SIG-M5 treated with dmso at 0.1 percent for 504 hours (cell line): ENCODE measurements at regions not wholly inside any gene's neighbourhood (a gene's known extent, or its start where the extent isn't known, plus 50 kb on each side); places are given as distances from the start of the nearest gene placed in this dataset.

ENCODE experiments used
- DNase-seq: peaks from one replicate; lab custom pipeline; 2025; ENCODE audit not compliant: unreplicated experiment; lab: John Stamatoyannopoulos, UW

- DNase-seq = no peak
Measured at GRCh38 chr10:35768731-35769130, 126.6 kb upstream of the FZD8 start.

- no peak for DNase-seq
Measured at GRCh38 chr10:35768011-35768410, 125.9 kb upstream of the FZD8 start.

GRCh38 chr10:35765996-35766395, 123.9 kb upstream of the FZD8 start:
- DNase-seq = no peak

- no peak for DNase-seq
Measured at GRCh38 chr10:35765066-35765527, 123.0 kb upstream of the FZD8 start.

GRCh38 chr10:35762311-35763030, 120.4 kb upstream of the FZD8 start:
- DNase-seq = no peak

GRCh38 chr10:35758076-35758475, 116.0 kb upstream of the FZD8 start:
- DNase-seq = no peak

- no peak for DNase-seq
Measured at GRCh38 chr10:35754519-35754918, 112.4 kb upstream of the FZD8 start.

GRCh38 chr10:35752469-35753461, 110.7 kb upstream of the FZD8 start:
- no peak for DNase-seq

- no peak for DNase-seq
Measured at GRCh38 chr10:35751347-35751746, 109.3 kb upstream of the FZD8 start.

GRCh38 chr10:35749230-35749629, 107.1 kb upstream of the FZD8 start:
- no peak for DNase-seq

GRCh38 chr10:35745617-35746403, 103.7 kb upstream of the FZD8 start:
- no peak for DNase-seq

GRCh38 chr10:35743851-35744250, 101.8 kb upstream of the FZD8 start:
- DNase-seq = no peak

- DNase-seq = no peak
Measured at GRCh38 chr10:35743351-35743750, 101.3 kb upstream of the FZD8 start.

GRCh38 chr10:35739998-35740397, 97.9 kb upstream of the FZD8 start:
- DNase-seq = no peak

GRCh38 chr10:35735412-35735811, 93.3 kb upstream of the FZD8 start:
- DNase-seq = no peak

- no peak for DNase-seq
Measured at GRCh38 chr10:35731828-35732227, 89.7 kb upstream of the FZD8 start.

- no peak for DNase-seq
Measured at GRCh38 chr10:35728341-35728740, 86.2 kb upstream of the FZD8 start.

GRCh38 chr10:35726846-35727245, 84.8 kb upstream of the FZD8 start:
- DNase-seq = no peak

- DNase-seq = no peak
Measured at GRCh38 chr10:35723992-35724391, 81.9 kb upstream of the FZD8 start.

- DNase-seq = no peak
Measured at GRCh38 chr10:35723059-35723458, 81.0 kb upstream of the FZD8 start.

- DNase-seq = no peak
Measured at GRCh38 chr10:35722636-35723035, 80.5 kb upstream of the FZD8 start.
